ENCODE measurements at regions not wholly inside any gene's neighbourhood (a gene's known extent, or its start where the extent isn't known, plus 50 kb on each side); places are given as distances from the start of the nearest gene placed in this dataset.
"Not testable (repeated sequence)": the region's sequence is repeated elsewhere in the genome, so short reads cannot be mapped to it uniquely, and the experiment has no call there.

DNA sequence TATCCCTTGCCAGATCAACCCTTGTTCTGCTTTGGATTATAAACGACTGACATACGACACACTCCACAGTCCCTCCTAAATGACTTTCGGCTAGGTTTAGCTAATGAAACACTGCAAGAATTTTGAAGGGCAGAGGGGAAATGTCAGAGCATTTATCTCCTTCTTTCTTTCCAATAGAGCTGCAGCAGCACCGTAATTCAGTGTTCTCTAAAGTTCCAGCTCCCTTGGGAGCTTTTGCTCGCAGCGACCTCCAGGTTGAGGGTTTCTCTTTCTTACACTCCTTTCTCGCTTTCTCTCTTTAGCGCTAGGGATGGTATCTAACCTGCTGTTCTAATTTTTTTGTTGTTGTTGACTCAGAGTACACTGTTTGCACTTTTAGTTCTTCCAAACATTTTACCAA lies 467.1 kb upstream of the ST8SIA4 start:
- no peak for DNase-seq (ENCODE audit: low read depth in 2 of 2)

DNA sequence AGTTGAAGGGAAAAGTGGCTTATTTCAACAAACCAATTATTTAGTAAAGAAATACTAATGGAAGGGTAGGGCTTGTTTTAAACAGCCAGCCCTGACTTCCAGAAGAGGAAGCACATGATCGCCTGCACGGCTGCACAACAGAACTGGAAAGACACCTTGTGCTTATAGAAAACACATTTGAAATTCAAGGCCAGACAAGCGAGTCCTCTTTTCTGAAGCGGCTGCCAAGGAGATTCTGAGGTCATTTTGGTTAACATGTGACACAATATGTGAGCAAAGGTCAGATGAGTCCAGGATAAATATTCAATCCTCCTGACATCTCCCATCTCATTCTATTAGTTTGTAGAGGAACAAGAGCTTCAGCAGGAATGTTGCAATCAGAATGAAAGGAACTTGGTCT lies 461.4 kb upstream of the ST8SIA4 start:
- no peak for DNase-seq (ENCODE audit: low read depth in 2 of 2)

DNA sequence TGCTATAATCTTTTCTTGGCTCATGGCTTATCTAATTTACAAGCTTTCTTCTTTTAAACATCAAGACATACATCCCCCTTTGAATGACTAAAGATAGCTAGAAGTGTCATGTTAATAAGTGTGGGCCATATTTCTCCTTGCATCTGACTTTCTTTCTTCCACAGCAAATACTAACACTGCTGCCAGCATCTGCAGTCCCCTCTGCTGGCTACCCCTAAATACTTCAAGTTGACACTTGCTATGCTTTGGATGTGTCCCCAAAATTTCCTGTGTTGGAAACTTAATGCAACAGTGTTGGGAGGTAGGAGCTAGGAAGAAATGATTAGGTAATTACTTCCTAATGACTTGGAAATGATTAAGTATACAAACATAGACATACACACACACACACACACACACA lies 459.0 kb upstream of the ST8SIA4 start:
- no peak for DNase-seq (ENCODE audit: low read depth in 2 of 2)

DNA sequence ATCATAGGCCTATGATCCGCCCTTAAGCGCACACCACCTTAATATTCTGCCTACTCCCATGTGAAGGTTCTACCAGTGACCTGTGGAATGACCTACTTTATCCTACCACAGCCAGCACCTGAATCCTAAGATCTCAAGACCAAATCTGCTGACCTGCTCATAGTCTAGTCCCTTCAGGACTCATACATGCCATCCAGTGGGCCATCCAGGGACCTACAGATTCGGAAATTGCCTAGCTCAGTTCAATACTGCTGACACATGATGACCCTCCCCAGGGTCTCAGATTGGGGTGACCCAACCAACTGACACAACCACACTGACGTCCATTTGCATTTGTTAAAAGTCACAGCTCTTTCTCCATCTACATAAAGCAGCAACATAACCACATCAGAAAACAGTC lies 443.8 kb upstream of the ST8SIA4 start:
- DNase-seq (ENCODE audit: low read depth in 2 of 2), result no peak

DNA sequence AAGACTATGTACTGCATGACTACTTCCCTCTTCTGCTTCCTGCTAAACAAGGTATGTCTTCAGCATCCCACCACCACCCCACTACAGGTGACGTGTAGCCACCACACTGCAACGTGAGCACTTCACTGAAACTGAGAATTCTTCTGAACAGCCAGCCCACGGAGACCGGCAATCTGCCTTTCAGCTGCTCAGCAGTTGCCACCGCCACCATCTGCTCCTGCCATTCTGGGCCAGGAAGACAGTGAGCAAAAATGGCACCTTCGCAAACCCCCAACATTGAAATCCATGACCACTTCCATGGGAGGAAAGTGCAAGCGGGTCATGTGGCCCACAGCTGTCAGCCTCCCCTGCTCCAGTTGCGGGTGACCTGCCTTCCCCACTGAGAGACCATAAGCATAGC lies 443.4 kb upstream of the ST8SIA4 start:
- no peak for DNase-seq (ENCODE audit: low read depth in 2 of 2)

DNA sequence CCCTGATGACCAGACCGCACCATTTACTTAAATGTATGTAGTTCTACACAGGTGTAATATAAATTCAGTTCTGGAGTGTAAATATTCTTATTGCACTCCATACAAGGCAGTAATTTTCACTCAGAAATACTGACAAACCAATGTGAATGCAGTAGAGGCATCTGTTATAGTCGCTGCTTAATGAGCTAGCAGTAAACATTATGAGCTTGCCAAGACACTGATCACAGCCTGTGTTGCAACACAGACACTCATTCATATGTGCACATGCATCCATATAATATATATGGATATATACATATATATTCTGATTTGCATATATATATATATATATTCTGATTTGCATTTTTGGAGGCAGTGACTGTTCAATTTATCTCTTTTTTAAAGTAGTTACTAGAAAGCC lies 435.1 kb upstream of the ST8SIA4 start:
- DNase-seq (ENCODE audit: low read depth in 2 of 2), result no peak

DNA sequence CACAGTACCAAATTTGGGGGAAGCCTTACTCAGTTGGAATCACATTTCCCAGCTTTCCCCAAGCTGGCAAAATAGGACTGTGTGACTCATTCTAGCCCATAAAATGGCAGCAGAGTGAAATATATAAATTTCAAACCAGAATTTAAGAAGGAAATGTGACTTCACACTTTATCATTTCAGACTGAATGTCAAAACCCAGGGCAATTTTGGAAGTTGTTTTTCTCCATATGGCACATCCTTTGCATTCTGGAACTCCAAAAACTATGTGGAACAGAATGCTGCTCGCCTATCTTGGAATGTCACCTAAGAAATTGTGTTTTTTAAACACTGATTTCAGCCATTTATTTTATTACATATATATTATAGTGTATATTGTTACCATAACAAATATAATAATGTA lies 424.7 kb upstream of the ST8SIA4 start:
- no peak for DNase-seq (ENCODE audit: low read depth in 2 of 2)

DNA sequence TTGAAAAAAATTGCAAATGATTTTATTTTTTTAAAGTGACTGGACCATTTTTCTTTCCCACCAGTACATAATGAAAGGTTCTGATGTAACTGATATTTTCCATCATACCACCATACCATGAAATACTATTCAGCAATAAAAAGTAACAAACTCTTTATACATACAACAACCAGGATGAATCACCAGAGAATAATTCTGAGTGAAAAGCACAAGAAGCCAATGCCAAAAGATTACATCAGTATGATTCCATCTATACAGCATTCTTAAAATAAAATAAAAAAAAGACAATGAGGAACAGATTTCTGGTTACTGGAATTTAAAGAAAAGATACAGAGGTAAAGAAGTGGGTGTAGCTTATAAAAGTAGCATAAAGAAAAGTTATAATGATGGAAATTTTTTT lies 423.7 kb upstream of the ST8SIA4 start:
- no peak for DNase-seq (ENCODE audit: low read depth in 2 of 2)

DNA sequence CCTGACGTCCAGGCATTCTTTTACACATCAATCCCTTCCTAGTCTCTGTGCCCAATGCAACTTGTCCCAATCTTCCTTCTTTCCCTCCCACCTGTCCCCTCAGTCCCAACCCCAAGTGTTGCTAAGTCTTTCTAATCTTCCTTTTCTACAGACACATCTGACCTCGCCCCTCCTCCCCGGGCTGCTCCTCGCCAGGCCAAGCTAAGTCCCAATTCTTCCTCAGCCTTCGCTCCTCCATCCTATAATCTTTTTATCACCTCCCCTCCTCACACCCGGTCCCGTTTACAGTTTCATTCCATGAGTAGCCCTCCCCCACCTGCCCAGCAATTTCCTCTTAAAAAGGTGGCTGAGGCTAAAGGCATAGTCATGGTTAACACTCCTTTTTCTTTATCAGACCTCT lies 413.3 kb upstream of the ST8SIA4 start:
- not testable (repeated sequence) for DNase-seq (ENCODE audit: low read depth in 2 of 2)

DNA sequence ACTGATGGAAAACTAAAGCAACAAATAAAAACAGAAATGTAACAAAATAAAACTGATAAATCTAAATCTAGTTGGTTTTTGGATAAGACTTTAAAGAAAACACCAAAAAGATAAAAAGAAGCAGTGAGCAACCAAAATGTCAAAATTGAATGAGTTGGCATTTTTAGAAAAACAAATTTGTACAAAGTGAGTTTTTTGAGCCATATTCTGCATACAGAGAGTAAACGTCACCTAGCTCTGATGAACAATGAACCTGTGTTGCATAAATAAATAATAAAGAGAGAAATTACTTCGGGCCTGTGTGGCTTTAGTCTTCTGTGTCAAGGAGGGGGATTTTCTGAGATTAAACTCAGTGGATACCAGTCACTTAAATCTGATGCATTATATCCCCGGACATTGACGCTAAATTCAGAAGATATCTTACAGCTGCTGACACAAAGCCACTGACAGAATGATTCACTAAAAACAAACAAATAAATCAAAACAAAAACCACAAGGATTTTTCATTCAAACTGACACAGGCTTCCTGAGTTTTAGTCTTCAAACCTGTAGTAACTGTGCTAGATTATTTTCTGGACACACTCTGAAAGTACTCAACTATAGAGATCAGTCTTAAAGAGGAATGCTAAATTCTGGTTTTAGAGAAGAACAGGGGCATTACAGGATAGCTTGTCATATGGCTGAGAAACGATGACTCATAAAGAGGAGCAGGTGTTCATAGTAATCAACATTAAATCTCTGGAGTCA lies 403.5 kb upstream of the ST8SIA4 start:
- DNase-seq (ENCODE audit: low read depth in 2 of 2), result no peak

DNA sequence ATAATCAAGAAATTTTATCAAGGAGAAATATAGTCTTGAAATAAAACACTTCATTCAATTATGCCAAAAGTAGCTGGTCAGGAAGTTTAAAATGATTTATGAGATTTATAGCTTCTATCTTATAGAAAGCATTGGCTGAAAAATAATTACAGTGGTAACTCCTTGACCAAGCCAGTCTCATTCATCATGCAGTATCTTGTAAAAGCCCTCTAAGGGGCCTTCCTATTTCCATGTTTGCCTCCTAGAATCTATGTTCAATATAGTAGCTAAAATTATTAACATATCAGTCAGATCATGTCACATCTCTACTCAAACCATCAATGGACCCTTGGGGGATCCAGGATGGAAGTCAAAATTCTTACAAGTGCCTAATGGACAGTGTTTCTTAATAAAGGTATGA lies 393.4 kb upstream of the ST8SIA4 start:
- no peak for DNase-seq (ENCODE audit: low read depth in 2 of 2)

DNA sequence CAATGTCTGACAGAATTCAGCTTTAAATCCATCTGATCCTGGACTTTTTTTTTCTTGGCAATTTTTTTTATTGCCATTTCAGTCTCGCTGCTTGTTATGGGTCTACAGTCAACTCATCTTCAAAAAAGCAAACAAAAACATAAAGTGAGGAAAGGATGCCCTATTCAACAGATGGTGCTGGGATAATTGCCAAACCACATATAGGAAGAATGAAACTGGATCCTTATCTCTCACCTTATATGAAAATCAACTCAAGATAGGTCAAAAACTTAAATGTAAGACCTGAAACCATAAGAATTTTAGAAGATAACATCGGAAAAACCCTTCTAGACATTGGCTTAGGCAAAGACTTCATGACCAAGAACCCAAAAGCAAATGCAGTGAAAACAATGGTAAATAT lies 389.1 kb upstream of the ST8SIA4 start:
- no peak for DNase-seq (ENCODE audit: low read depth in 2 of 2)

DNA sequence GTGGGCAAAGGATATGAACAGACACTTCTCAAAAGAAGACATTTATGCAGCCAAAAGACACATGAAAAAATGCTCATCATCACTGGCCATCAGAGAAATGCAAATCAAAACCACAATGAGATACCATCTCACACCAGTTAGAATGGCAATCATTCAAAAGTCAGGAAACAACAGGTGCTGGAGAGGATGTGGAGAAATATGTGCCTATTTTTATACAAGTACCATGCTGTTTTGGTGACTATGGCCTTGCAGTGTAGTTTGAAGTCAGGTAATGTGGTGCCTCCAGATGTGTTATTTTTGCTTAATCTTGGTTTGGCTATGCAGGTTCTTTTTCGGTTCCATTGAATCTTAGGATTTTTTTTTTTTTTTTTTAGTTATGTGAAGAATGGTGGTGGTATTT lies 387.7 kb upstream of the ST8SIA4 start:
- DNase-seq (ENCODE audit: low read depth in 2 of 2), result not testable (repeated sequence)

DNA sequence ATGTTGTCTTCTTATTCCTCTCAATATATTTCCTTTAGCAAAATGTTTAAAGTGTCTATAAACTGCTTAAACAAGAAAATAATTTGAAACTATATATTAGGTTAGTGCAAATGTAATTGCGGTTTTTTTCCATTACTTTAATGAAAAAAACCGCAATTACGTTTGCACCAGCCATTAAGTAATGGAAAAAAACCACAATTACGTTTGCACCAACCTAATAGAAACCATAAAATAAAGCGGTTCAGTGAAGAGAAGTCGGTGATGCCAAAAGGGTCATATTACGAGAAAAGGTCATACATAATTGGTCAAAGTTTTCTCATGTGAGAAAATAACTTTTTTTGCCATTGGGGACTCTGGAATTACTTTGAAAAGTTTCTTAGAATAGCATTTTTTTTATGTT lies 385.6 kb upstream of the ST8SIA4 start:
- DNase-seq (ENCODE audit: low read depth in 2 of 2), result no peak

DNA sequence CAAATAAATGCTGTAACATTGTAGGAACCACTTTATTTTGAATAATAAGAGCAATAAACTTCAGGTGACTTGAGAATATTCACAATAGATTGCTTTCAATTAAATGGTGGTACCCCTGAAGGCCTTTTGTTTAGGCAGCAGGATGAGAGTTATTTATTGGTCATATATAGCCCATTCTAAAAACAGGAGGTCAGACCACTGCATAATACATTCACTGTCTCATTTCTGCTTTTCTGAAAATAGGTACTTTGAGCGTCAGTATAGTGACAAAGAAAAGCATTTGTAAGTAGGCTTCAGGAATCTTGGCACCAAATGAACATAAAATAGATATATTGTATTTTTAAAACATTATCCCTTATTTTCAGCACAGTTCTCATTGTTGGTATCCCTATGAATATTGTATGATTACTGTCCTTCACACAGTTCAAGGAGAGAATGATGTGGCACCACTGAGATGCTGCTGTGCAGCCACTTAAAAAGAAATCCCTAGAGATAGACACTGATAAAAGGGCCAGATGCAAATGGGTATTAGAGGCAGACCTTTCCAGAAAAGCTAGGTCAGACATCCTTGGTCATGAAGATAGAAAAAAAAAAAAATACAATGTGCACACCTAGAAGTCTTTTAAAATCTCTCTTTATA lies 381.8 kb upstream of the ST8SIA4 start:
- DNase-seq (ENCODE audit: low read depth in 2 of 2), result no peak

DNA sequence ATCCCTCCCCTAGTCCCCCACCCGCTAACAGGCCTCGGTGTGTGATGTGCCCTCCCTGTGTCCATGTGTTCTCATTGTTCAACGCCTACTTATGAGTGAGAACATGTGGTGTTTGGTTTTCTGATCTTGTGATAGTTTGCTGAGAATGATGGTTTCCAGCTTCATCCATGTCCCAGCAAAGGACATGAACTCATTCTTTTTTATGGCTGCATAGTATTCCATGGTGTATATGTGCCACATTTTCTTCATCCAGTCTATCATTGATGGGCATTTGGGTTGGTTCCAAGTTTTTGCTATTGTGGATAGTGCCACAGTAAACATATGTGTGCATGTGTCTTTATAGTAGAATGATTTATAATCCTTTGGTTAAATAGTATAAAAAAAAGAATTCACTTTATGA lies 380.9 kb upstream of the ST8SIA4 start:
- DNase-seq (ENCODE audit: low read depth in 2 of 2), result not testable (repeated sequence)

DNA sequence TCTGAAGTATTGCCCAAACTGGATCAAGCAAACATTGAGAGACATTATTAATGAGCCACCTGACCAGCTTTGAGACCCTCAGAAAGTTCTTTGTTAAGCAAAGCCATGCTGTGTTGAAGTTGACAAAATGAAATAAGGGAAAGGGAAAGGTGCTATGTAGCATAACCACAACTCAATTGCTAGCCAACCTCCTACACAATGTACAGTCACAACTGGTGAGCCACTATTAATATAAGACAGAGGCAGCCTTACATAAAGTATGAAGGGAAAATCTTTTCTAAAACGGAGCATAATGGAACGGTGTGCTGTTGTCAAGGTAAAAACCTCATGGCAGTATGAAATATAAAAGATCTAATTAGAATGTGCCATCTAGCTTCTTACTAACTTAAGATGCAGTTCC lies 375.8 kb upstream of the ST8SIA4 start:
- no peak for DNase-seq (ENCODE audit: low read depth in 2 of 2)

DNA sequence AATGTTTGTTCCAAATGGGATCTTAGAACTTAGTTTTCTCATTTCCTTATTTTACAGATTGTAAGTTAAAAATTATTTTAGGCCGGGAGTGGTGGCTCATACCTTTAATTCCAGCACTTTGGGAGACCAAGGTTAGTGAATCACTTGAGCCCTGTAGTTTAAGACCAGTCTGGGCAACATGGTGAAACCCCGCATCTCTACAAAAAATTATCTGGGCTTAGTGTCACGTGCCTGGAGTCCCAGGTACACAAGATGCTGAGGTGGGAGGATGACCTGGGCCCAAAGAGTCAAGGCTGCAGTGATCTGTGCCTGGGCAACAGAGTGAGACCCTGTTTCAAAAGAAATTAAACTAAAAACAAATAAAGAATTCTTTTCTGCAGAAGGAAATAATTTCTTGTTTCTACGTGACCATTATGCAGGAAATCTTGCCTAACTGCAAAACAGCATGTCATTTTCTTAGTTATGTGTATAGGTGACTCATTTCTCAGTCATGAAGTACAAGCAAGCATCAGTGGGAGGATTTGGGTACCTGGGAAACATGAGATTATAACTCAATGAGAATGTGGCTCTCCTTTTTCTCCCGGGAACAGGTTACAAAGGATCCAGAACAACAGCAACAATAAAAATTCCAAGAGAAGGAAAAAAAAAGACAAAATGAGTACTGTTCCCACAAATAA lies 375.1 kb upstream of the ST8SIA4 start:
- no peak for DNase-seq (ENCODE audit: low read depth in 2 of 2)

DNA sequence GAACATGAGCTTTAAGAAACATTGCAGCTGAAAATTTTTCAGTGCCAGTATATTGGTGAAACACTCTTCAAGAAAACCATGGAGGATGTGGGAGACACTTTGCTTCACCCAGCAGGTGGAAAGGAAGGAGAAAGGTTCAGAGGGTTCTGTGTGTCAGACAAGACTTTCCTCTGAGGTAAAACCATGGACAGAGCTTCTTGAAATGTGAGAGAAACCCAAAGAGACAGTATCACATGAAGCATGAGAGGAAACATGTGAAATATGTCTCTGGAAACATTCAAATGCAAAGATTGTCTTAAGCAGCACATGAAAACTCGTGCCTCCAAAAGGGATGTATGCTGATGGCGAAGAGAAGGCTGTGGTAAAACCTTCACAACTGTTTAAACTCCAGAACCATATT lies 368.9 kb upstream of the ST8SIA4 start:
- no peak for DNase-seq (ENCODE audit: low read depth in 2 of 2)

DNA sequence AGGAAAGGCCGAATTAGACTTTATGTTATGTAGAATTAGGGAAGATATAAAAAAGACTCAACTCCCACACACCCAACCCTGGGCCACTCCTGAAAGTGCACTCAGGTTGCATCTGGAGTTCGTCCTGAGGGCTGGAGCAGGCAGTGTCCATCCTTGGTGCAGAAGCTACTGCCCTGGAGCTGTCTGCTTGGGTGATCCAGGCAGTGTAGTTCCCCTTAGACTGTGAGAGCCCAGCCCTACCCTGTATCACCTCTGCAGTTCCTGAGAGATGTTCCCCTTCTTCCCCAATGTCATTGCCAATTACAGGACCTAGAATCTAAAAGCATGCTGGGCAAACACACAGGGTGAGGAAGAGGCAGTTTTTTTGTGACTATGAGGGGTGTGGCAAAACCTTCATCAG lies 368.3 kb upstream of the ST8SIA4 start:
- DNase-seq (ENCODE audit: low read depth in 2 of 2), result no peak

DNA sequence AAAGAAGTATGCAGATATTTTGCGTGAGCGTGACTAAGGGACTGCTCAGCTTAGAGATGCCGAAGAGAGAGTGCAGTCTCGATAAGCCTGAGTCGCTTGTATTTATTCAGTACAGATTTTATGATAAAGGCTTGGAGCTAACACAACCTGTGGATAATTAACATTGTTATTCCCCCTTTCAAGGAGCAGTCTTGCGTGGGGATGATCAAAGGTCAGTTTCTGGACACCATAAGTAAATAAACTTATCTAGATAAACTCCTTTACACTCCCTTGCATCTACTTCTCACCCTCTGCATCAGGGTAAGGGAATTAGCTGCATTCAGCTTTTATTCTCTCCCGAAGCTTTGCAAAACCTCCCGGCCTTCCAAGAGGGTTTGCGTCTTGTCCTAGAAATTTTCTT lies 357.8 kb upstream of the ST8SIA4 start:
- DNase-seq (ENCODE audit: low read depth in 2 of 2), result no peak

DNA sequence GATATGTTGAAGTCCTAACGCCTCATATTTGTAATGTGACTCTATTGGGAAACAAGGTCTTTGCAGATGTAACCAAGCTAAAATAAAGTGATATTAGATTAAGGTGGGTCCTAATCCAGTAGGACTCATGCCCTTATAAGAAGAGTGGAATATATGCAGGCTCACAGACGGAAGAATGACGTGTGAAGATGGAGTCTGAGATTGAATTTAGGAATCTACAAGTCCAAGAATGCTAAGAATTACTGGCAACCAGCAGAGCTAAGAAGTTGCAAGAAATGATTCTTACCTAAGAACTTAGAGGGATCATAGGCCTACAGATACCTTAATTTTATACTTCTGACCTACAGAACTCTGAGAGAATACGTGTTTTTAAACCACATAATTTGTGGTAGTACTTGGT lies 350.0 kb upstream of the ST8SIA4 start:
- no peak for DNase-seq (ENCODE audit: low read depth in 2 of 2)

DNA sequence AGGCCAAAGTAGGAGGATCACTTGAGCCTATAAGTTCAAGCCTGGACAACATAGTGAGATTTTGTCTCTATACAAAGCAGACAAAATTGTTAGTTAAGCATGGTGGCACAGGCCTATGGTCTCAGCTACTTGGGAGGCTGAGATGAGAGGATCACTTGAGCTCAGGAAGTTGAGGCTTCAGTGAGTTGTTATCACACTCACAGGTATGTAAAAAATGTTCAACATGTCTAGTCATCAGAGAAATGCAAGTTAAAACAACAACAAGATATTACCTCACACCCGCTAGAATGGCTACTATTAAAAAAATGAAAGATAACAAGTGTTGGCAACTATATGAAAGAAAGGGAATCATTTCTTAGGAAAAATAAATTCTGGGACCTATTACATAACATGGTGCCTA lies 341.5 kb upstream of the ST8SIA4 start:
- DNase-seq (ENCODE audit: low read depth in 2 of 2), result no peak

Data from activated CD4-positive, alpha-beta T cell treated with anti-CD3 and anti-CD28 coated beads for 24 hours (primary cell).